Prostate gland (tissue), 2 donors: ENCODE measurements at regions not wholly inside any gene's neighbourhood (a gene's known extent, or its start where the extent isn't known, plus 50 kb on each side); places are given as distances from the start of the nearest gene placed in this dataset.

Experiments
- CTCF ChIP-seq, 4 experiments: fragments of 200-600 bp in 2 of 4; fragments of 450-650 bp in 2 of 4; sonication (generic) in 2 of 4; IDR thresholded peaks; 1 replicate in 3 of 4; 2 replicates in 1 of 4; pipeline ENCODE4 v1.5.1; 2016 to 2019; ENCODE audit warnings: antibody characterized with exemption in 4 of 4, mild to moderate bottlenecking in 2 of 4, moderate library complexity in 2 of 4
- POLR2AphosphoS5 ChIP-seq: sonication (generic); formaldehyde crosslinking; IDR thresholded peaks from one replicate; pipeline ENCODE4 v1.6.1; 2017; ENCODE audit warnings: antibody characterized with exemption

GRCh38 chr16:13863075-13863765 is 56.7 kb upstream of the ERCC4 start:
- TF ChIP-seq CTCF (IDR thresholded peaks at IDR 0.05): no peak
- TF ChIP-seq POLR2AphosphoS5: no peak
